H1 (cell line): ENCODE measurements at regions not wholly inside any gene's neighbourhood (a gene's known extent, or its start where the extent isn't known, plus 50 kb on each side); places are given as distances from the start of the nearest gene placed in this dataset.

Source experiments
- BRCA1 ChIP-seq: IDR thresholded peaks from 2 replicates; pipeline ENCODE4 v1.6.1; 2012; ENCODE audit warnings: low read depth, low read length, improper control_type of control experiment
- CHD1 ChIP-seq: IDR thresholded peaks from 2 replicates; pipeline ENCODE4 v1.6.1; 2012; ENCODE audit warnings: low read depth, low read length, improper control_type of control experiment
- GABPA ChIP-seq: IDR thresholded peaks from 2 replicates; pipeline ENCODE4 v1.6.1; 2011; ENCODE audit warnings: mild to moderate bottlenecking, low read length, moderate library complexity, borderline replicate concordance; ENCODE audit not compliant: insufficient read depth
- POLR2A ChIP-seq, 2 experiments: IDR thresholded peaks; 1 replicate in 1 of 2; 2 replicates in 1 of 2; pipeline ENCODE4 v1.6.1; 2011; ENCODE audit warnings: low read depth in 2 of 2, low read length in 2 of 2, mild to moderate bottlenecking in 2 of 2; ENCODE audit errors: control extremely low read depth in 1 of 2
- RBBP5 ChIP-seq: IDR thresholded peaks from 2 replicates; pipeline ENCODE4 v1.7.1; 2012; ENCODE audit warnings: low read depth, mild to moderate bottlenecking, inconsistent platforms, low read length, moderate library complexity, borderline replicate concordance
- RFX5 ChIP-seq: IDR thresholded peaks from 2 replicates; pipeline ENCODE4 v1.6.1; 2011; ENCODE audit warnings: low read depth, low read length, improper control_type of control experiment, borderline replicate concordance
- TAF1 ChIP-seq: IDR thresholded peaks from 2 replicates; pipeline ENCODE4 v1.6.1; 2011; ENCODE audit warnings: mild to moderate bottlenecking, low read depth, low read length
- TCF12 ChIP-seq: IDR thresholded peaks from 2 replicates; pipeline ENCODE4 v1.6.1; 2011; ENCODE audit warnings: low read depth, mild to moderate bottlenecking, low read length
- ZNF274 ChIP-seq: IDR thresholded peaks from 2 replicates; pipeline ENCODE4 v1.7.0; 2012; ENCODE audit warnings: low read length, borderline replicate concordance; ENCODE audit errors: extremely low read depth
- TF ChIP-seq, protein P1 (sequence below), 3 experiments: IDR thresholded peaks; 1 replicate in 2 of 3; 2 replicates in 1 of 3; pipeline versions ENCODE4 v1.5.1 to v1.6.1; 2011; ENCODE audit warnings: low read length in 3 of 3, mild to moderate bottlenecking in 3 of 3, inconsistent platforms in 2 of 3, low read depth in 1 of 3, moderate library complexity in 1 of 3; ENCODE audit not compliant: insufficient read depth in 1 of 3; ENCODE audit errors: control extremely low read depth in 1 of 3
- TF ChIP-seq, protein P2 (sequence below): IDR thresholded peaks from 2 replicates; pipeline ENCODE4 v1.6.1; 2012; ENCODE audit warnings: inconsistent platforms

DNA sequence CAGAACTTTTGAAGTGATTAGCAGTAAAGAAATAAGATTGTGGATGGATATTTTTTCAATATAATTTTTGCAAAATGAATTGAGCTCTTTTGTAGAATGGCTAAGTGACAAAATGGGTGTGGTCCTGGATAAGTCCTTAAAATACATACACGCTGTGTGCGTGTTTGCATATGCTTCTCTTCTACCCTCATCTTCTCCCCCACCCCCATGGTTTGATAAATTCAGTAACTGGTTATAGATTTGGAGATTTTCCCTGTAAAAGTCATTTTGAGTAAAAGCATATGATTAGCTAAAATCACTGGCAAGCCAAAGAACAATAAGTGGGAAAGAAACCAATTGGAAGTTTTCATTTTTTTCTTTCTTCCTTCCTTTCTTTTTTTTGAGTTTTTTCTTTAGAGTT lies 453.9 kb upstream of the MDFIC2 start:
- TF ChIP-seq, protein P1, sequence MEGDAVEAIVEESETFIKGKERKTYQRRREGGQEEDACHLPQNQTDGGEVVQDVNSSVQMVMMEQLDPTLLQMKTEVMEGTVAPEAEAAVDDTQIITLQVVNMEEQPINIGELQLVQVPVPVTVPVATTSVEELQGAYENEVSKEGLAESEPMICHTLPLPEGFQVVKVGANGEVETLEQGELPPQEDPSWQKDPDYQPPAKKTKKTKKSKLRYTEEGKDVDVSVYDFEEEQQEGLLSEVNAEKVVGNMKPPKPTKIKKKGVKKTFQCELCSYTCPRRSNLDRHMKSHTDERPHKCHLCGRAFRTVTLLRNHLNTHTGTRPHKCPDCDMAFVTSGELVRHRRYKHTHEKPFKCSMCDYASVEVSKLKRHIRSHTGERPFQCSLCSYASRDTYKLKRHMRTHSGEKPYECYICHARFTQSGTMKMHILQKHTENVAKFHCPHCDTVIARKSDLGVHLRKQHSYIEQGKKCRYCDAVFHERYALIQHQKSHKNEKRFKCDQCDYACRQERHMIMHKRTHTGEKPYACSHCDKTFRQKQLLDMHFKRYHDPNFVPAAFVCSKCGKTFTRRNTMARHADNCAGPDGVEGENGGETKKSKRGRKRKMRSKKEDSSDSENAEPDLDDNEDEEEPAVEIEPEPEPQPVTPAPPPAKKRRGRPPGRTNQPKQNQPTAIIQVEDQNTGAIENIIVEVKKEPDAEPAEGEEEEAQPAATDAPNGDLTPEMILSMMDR (IDR thresholded peaks at IDR 0.05; ENCODE audit: control extremely low read depth in 1 of 3, insufficient read depth in 1 of 3, low read depth in 1 of 3, low read length in 3 of 3): no peak
- TF ChIP-seq RBBP5 (no peak), BRCA1 (no peak), TCF12 (no peak), POLR2A (IDR thresholded peaks at IDR 0.05; ENCODE audit: control extremely low read depth in 1 of 2, low read depth in 2 of 2, low read length in 2 of 2) (no peak), ZNF274 (no peak), GABPA (no peak), CHD1 (no peak), TAF1 (no peak), RFX5 (no peak)
- TF ChIP-seq, protein P2, sequence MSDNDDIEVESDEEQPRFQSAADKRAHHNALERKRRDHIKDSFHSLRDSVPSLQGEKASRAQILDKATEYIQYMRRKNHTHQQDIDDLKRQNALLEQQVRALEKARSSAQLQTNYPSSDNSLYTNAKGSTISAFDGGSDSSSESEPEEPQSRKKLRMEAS: no peak
